ENCODE measurements at regions not wholly inside any gene's neighbourhood (a gene's known extent, or its start where the extent isn't known, plus 50 kb on each side); places are given as distances from the start of the nearest gene placed in this dataset.

DNA sequence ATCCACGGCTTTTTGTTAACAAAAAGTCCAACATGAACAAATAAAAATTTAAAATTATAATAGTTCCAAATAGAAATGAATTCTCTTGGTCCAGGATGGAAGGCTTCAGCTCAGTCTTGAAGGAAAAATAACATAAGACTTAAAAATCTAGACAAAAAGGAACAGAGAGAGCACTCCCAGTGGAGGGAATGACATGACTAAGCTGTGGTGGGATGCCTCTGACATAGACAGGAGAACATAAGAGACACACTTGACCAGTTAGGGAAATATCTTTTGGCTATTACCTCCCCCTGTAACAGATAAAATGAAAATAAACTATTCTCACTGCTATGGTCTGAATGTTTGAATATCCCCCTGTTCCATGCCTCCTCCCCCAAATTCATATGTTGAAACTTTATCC is 106.8 kb downstream of the BBS10 start:
- no peaks in the 10 kb centered on the region for H3K4me1 Mint-ChIP-seq
- no peak for DNase-seq
- no peaks in the 10 kb centered on the region for H3K36me3 Mint-ChIP-seq

DNA sequence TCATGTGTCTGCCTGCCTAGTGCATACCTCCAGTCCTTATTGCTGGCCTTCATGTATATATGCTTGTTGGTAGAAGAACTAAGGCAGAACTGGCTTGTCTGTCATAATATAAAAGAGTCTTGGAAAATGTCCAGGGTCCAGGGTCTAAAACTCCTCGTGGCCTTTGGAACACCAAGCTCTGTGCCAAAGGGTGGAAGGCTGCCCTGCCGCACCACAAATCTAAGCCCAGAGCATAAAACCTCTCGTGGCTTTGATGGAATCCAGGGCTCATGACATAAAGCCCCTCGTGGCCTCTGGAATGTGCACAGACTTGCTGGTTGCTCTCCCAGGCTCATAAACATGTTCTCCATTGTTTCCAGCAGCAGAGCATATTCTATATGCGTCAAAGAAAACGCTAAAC is 107.9 kb downstream of the BBS10 start:
- Histone ChIP-seq H3K27me3 (ENCODE audit: insufficient read depth, low read length, poor library complexity, severe bottlenecking) (no peaks in the 10 kb centered on the region), H3K9me3 (ENCODE audit: low read length) (no peaks in the 10 kb centered on the region), H3K4me3 (ENCODE audit: low read length) (no peak overlapping the region), H3K36me3 (ENCODE audit: insufficient read depth, low read length) (no peaks in the 10 kb centered on the region), H3K4me1 (ENCODE audit: insufficient read depth, low read length) (no peaks in the 10 kb centered on the region), H3K27ac (ENCODE audit: low read depth, low read length) (no peak overlapping the region)
- DNase-seq = no peak
- Mint-ChIP-seq H3K4me3 (no peak overlapping the region), H3K4me1 (no peaks in the 10 kb centered on the region), H3K36me3 (no peaks in the 10 kb centered on the region), H3K27me3 (peaks cover 0 to 18% of the 10 kb centered on the region in 2 donors), H3K27ac (peak overlapping the region in 1 of 8 donors; percentile 6), H3K9me3 (no peaks in the 10 kb centered on the region)
- CTCF ChIA-PET = interaction anchor here (1.3 kb wide), 1 partner anchor 10 kb away, joined by 5 read pairs; no protein-coding TSS in a partner anchor
- POLR2A ChIA-PET = no interaction called here

More for the DNA sequence above, 106.8 kb downstream of the BBS10 start:
- Histone ChIP-seq H3K4me1 (ENCODE audit: insufficient read depth, low read length) (no peaks in the 10 kb centered on the region), H3K4me3 (ENCODE audit: low read length) (no peak overlapping the region), H3K27me3 (ENCODE audit: insufficient read depth, low read length, poor library complexity, severe bottlenecking) (no peaks in the 10 kb centered on the region), H3K9me3 (ENCODE audit: low read length) (no peaks in the 10 kb centered on the region), H3K27ac (ENCODE audit: low read depth, low read length) (no peak overlapping the region), H3K36me3 (ENCODE audit: insufficient read depth, low read length) (no peaks in the 10 kb centered on the region)
- Mint-ChIP-seq H3K27me3 (peaks cover 0 to 18% of the 10 kb centered on the region in 2 donors), H3K27ac (no peak overlapping the region), H3K9me3 (no peaks in the 10 kb centered on the region), H3K4me3 (no peak overlapping the region)
- ChIA-PET POLR2A (no interaction called here), CTCF (interaction anchor here (1.3 kb wide), 1 partner anchor 9 kb away, joined by 5 read pairs; no protein-coding TSS in a partner anchor)

DNA sequence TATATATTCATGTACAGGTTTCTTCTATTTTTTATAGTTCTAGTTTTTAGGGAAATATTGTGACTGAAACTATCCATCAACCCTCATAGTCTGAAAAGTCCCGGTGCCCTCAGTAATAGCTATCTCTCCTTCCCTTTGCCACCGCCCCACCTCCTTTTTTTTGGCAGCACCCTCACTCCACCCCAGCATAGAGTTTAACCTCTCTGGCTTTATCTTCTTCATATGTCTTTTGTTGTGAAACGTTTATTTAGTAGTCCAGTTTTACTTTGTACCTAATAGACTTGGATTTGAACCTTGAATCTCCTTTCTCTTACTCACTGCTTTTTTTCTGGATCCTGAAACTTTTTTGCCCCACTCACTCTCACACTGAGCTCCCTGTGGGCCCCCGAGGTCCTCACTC is 109.5 kb downstream of the BBS10 start:
- no peaks in the 10 kb centered on the region for H3K9me3 Mint-ChIP-seq
- CTCF ChIA-PET = no interaction called here

DNA sequence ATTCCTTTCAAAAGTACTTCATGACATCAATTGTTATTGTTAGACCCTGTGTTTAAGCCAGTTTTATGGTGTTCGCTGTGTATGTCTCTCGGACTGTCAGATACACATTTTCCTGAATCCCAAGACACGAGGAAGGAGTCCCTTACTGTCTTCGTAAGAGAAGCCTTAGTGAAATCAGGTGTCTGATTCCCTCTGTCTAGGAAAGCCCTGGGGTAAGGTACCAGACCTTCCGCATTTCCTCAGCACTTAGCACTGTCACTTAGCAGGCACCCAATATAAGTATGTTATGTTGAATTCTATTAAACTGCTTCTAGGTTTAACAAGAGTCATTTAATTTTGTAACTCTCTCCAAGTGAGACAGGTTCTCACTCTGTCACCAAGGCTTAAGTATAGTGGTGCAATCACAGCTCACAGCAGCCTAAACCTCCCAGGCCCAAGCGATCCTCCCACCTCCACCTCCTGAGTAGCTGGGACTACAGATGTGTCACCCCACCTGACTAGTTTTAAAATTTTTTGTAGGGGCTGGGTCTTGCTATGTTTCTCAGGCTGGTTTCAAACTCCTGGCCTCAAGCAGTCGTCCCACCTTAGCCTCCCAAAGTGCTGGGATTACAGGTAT is 111.0 kb downstream of the BBS10 start:
- POLR2A ChIA-PET = no interaction called here
- no peak overlapping the region for H3K27ac Mint-ChIP-seq
- H3K4me3 Mint-ChIP-seq = no peak overlapping the region
- no peak for DNase-seq
- H3K4me1 Mint-ChIP-seq = no peaks in the 10 kb centered on the region
- no peaks in the 10 kb centered on the region for H3K9me3 Mint-ChIP-seq
- CTCF ChIA-PET = no interaction called here
- H3K4me1 ChIP-seq (ENCODE audit: insufficient read depth, low read length) = no peaks in the 10 kb centered on the region
- no peaks in the 10 kb centered on the region for H3K36me3 Mint-ChIP-seq
- H3K27ac ChIP-seq (ENCODE audit: low read depth, low read length) = no peak overlapping the region
- H3K9me3 ChIP-seq (ENCODE audit: low read length) = no peaks in the 10 kb centered on the region
- no peaks in the 10 kb centered on the region for H3K27me3 ChIP-seq (ENCODE audit: insufficient read depth, low read length, poor library complexity, severe bottlenecking)
- peaks cover 3 to 15% of the 10 kb centered on the region in 2 donors for H3K27me3 Mint-ChIP-seq
- no peak overlapping the region for H3K4me3 ChIP-seq (ENCODE audit: low read length)
- no peaks in the 10 kb centered on the region for H3K36me3 ChIP-seq (ENCODE audit: insufficient read depth, low read length)

More for the DNA sequence above, 109.5 kb downstream of the BBS10 start:
- Mint-ChIP-seq H3K36me3 (no peaks in the 10 kb centered on the region), H3K4me3 (no peak overlapping the region), H3K4me1 (no peaks in the 10 kb centered on the region), H3K27ac (no peak overlapping the region), H3K27me3 (peaks cover 0 to 15% of the 10 kb centered on the region in 2 donors)
- Histone ChIP-seq H3K4me3 (ENCODE audit: low read length) (no peak overlapping the region), H3K9me3 (ENCODE audit: low read length) (no peaks in the 10 kb centered on the region), H3K4me1 (ENCODE audit: insufficient read depth, low read length) (no peaks in the 10 kb centered on the region), H3K27me3 (ENCODE audit: insufficient read depth, low read length, poor library complexity, severe bottlenecking) (no peaks in the 10 kb centered on the region), H3K27ac (ENCODE audit: low read depth, low read length) (no peak overlapping the region), H3K36me3 (ENCODE audit: insufficient read depth, low read length) (no peaks in the 10 kb centered on the region)
- no peak for DNase-seq
- POLR2A ChIA-PET = no interaction called here

DNA sequence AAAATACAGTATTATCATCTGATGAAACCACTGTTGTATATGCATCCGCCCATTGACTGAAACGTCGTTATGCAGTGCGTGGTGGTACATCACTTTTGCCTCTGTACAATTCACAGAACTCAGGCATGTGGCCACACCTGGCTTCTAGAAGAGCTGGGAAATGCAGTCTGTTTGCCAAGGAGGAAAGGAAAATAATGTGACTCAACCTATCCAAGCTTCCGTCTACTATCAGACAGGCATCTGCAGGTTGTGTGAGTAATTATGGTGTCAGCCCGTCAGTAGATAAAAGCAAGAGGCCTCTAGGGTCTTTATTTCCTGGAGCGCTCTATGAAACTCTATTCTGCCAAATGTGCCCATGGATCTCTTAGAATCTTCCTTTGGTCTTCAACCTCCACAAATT is 111.6 kb downstream of the BBS10 start:
- no peaks in the 10 kb centered on the region for H3K27me3 ChIP-seq (ENCODE audit: insufficient read depth, low read length, poor library complexity, severe bottlenecking)
- H3K9me3 Mint-ChIP-seq = no peaks in the 10 kb centered on the region
- H3K27ac Mint-ChIP-seq = no peak overlapping the region
- no peak for DNase-seq
- no peaks in the 10 kb centered on the region for H3K9me3 ChIP-seq (ENCODE audit: low read length)
- H3K36me3 ChIP-seq (ENCODE audit: insufficient read depth, low read length) = no peaks in the 10 kb centered on the region
- no peaks in the 10 kb centered on the region for H3K36me3 Mint-ChIP-seq
- H3K27ac ChIP-seq (ENCODE audit: low read depth, low read length) = no peak overlapping the region
- no peaks in the 10 kb centered on the region for H3K4me1 ChIP-seq (ENCODE audit: insufficient read depth, low read length)
- CTCF ChIA-PET = interaction anchor here (0.6 kb wide), 1 partner anchor 17 kb away, joined by 3 read pairs; no protein-coding TSS in a partner anchor
- no peaks in the 10 kb centered on the region for H3K4me1 Mint-ChIP-seq
- POLR2A ChIA-PET = no interaction called here
- no peak overlapping the region for H3K4me3 ChIP-seq (ENCODE audit: low read length)
- H3K27me3 Mint-ChIP-seq = peaks cover 3 to 15% of the 10 kb centered on the region in 2 donors
- no peak overlapping the region for H3K4me3 Mint-ChIP-seq

DNA sequence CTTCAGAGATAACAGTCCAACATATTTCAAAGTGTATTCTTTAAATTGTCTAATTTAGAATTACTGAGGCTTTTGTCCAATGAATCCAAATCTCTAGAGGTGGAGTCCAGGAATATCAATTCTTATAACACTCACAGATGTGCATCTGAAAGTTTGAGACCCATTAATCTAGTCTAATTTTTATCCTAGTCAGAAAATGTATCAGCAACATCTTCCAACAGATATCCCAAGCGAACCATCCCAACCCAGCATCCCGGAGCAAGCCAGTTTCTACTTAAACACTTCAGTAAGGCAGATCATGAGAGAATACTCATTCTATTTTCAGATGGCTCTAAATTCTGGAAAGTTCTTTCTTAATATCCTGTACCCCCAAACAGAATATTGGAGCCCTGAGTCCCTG is 113.5 kb downstream of the BBS10 start:
- Mint-ChIP-seq H3K4me1 (no peaks in the 10 kb centered on the region), H3K36me3 (no peaks in the 10 kb centered on the region), H3K4me3 (no peak overlapping the region), H3K27ac (no peak overlapping the region), H3K9me3 (peaks cover 0 to 2% (median 0%) of the 10 kb centered on the region in 5 donors), H3K27me3 (peaks cover 3 to 22% of the 10 kb centered on the region in 2 donors)
- ChIA-PET POLR2A (no interaction called here), CTCF (no interaction called here)
- no peaks in the 10 kb centered on the region for H3K36me3 ChIP-seq (ENCODE audit: insufficient read depth, low read length)
- no peaks in the 10 kb centered on the region for H3K4me1 ChIP-seq (ENCODE audit: insufficient read depth, low read length)
- no peak overlapping the region for H3K27ac ChIP-seq (ENCODE audit: low read depth, low read length)
- no peaks in the 10 kb centered on the region for H3K27me3 ChIP-seq (ENCODE audit: insufficient read depth, low read length, poor library complexity, severe bottlenecking)
- DNase-seq = no peak
- no peaks in the 10 kb centered on the region for H3K9me3 ChIP-seq (ENCODE audit: low read length)
- no peak overlapping the region for H3K4me3 ChIP-seq (ENCODE audit: low read length)

DNA sequence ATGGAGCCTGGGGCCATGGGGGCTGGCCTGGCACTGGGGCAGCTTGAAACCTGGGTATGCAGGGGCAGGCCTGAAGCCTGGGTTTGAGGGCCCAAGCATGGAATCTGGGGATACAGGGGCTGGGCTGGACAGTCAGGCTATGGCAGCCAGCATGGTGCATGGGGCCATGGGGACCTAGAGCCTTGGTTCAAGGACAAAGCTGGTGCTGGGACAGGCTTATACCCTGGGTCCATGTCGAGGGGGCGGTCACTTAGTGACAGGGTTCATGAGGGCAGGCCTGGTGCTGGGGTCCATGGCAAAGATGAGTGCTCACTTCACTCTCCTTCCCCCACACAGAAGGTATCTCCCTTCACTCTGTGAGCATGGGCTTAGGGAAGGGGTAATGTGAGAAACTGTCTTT is 116.2 kb downstream of the BBS10 start:
- Mint-ChIP-seq H3K36me3 (no peaks in the 10 kb centered on the region), H3K27me3 (peaks cover 3 to 10% of the 10 kb centered on the region in 2 donors), H3K27ac (no peak overlapping the region), H3K4me1 (no peaks in the 10 kb centered on the region), H3K9me3 (peaks cover 0 to 2% (median 0%) of the 10 kb centered on the region in 5 donors), H3K4me3 (no peak overlapping the region)
- H3K27ac ChIP-seq (ENCODE audit: low read depth, low read length) = no peak overlapping the region
- H3K36me3 ChIP-seq (ENCODE audit: insufficient read depth, low read length) = no peaks in the 10 kb centered on the region
- H3K27me3 ChIP-seq (ENCODE audit: insufficient read depth, low read length, poor library complexity, severe bottlenecking) = no peaks in the 10 kb centered on the region
- DNase-seq = no peak
- H3K4me3 ChIP-seq (ENCODE audit: low read length) = no peak overlapping the region
- no peaks in the 10 kb centered on the region for H3K4me1 ChIP-seq (ENCODE audit: insufficient read depth, low read length)
- POLR2A ChIA-PET = no interaction called here
- CTCF ChIA-PET = no interaction called here
- no peaks in the 10 kb centered on the region for H3K9me3 ChIP-seq (ENCODE audit: low read length)

DNA sequence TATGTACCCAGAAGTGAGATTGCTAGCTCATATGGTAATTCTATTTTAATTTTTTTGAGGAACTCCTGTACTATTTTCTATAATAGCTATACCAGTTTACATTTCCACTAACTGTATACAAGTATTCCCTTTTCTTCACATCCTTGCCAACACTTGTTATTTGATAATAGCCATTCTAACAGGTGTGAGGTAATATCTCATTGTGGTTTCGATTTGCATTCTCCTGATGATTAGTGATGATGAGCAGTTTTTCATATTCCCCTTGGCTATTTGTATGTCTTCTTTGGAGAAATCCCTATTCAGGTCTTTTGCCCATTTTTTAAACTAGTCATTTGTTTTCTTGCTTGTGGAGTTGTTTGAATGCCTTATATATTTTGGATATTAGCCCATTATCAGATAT is 121.3 kb downstream of the BBS10 start:
- H3K4me3 ChIP-seq (ENCODE audit: low read length) = no peak overlapping the region
- ChIA-PET CTCF (no interaction called here), POLR2A (no interaction called here)
- H3K9me3 ChIP-seq (ENCODE audit: low read length) = no peaks in the 10 kb centered on the region
- peak overlapping the region in 1 of 8 donors; percentile 28 for H3K27ac Mint-ChIP-seq
- no peaks in the 10 kb centered on the region for H3K36me3 Mint-ChIP-seq
- no peak for DNase-seq
- H3K27me3 ChIP-seq (ENCODE audit: insufficient read depth, low read length, poor library complexity, severe bottlenecking) = no peaks in the 10 kb centered on the region
- H3K36me3 ChIP-seq (ENCODE audit: insufficient read depth, low read length) = no peaks in the 10 kb centered on the region
- H3K27me3 Mint-ChIP-seq = peaks cover 0 to 11% of the 10 kb centered on the region in 2 donors
- no peaks in the 10 kb centered on the region for H3K4me1 Mint-ChIP-seq
- H3K9me3 Mint-ChIP-seq = peaks cover 0 to 2% (median 0%) of the 10 kb centered on the region in 5 donors
- H3K27ac ChIP-seq (ENCODE audit: low read depth, low read length) = no peak overlapping the region
- no peaks in the 10 kb centered on the region for H3K4me1 ChIP-seq (ENCODE audit: insufficient read depth, low read length)
- no peak overlapping the region for H3K4me3 Mint-ChIP-seq
